Vagina (tissue), 2 donors: ENCODE measurements at regions not wholly inside any gene's neighbourhood (a gene's known extent, or its start where the extent isn't known, plus 50 kb on each side); places are given as distances from the start of the nearest gene placed in this dataset.

Experiments used
- DNase-seq, 2 donors: peaks; one replicate each; pipeline ENCODE4 v3.0.0-alpha.2; 2017; ENCODE audit errors: extremely low spot score in 2 of 2
- H3K27ac ChIP-seq: fragments of 200-600 bp; sonication (generic); one replicate; pipeline ENCODE4 v1.5.1; 2019
- H3K27me3 ChIP-seq: fragments of 200-600 bp; sonication (generic); one replicate; pipeline ENCODE4 v1.5.1; 2019
- H3K36me3 ChIP-seq, 2 donors: fragments of 200-600 bp; sonication (generic); one replicate each; pipeline ENCODE4 v1.5.1; 2017 to 2019
- H3K4me1 ChIP-seq: fragments of 200-600 bp; sonication (generic); one replicate; pipeline ENCODE4 v1.5.1; 2019
- H3K4me3 ChIP-seq, 2 donors: fragments of 200-600 bp; sonication (generic); 1 replicate in 1 of 2; 2 replicates in 1 of 2; pipeline ENCODE4 v1.5.1; 2016 to 2019
- H3K9me3 ChIP-seq: fragments of 200-600 bp; sonication (generic); one replicate; pipeline ENCODE4 v1.5.1; 2019
- CTCF ChIP-seq, 3 experiments: fragments of 450-650 bp in 2 of 3; fragments of 200-600 bp in 1 of 3; sonication (generic) in 1 of 3; IDR thresholded peaks; one replicate each; pipeline ENCODE4 v1.5.1; 2017 to 2019; ENCODE audit warnings: antibody characterized with exemption in 3 of 3, mild to moderate bottlenecking in 2 of 3, moderate library complexity in 2 of 3
- POLR2A ChIP-seq, 2 donors: fragments of 450-650 bp; IDR thresholded peaks; one replicate each; pipeline ENCODE4 v1.6.1; 2017; ENCODE audit warnings: antibody characterized with exemption in 2 of 2, mild to moderate bottlenecking in 2 of 2, moderate library complexity in 2 of 2
- POLR2AphosphoS5 ChIP-seq, 2 donors: sonication (generic); formaldehyde crosslinking; IDR thresholded peaks; one replicate each; pipeline ENCODE4 v1.9.0; 2017; ENCODE audit warnings: antibody characterized with exemption in 2 of 2, mild to moderate bottlenecking in 2 of 2, low read depth in 1 of 2; ENCODE audit not compliant: insufficient read depth in 1 of 2
- intact Hi-C: fragments of 100-400 bp; cut with DNase I; formaldehyde crosslinking; loops from one replicate; pipeline ENCODE4 v1.15.1; 2023

- intact Hi-C loops: no loop called here
- no peak for TF ChIP-seq POLR2A (IDR thresholded peaks at IDR 0.05)
- no peak for TF ChIP-seq POLR2AphosphoS5 (IDR thresholded peaks at IDR 0.05; ENCODE audit: insufficient read depth in 1 of 2, low read depth in 1 of 2)
- TF ChIP-seq CTCF (IDR thresholded peaks at IDR 0.05): no peak
- no peak for DNase-seq
- H3K9me3 ChIP-seq: no peaks in the 10 kb centered on the region
- peaks cover 6% of the 10 kb centered on the region for H3K4me1 ChIP-seq
- H3K36me3 ChIP-seq: no peaks in the 10 kb centered on the region
- H3K27ac ChIP-seq: no peak overlapping the region
- H3K27me3 ChIP-seq: no peaks in the 10 kb centered on the region
- H3K4me3 ChIP-seq: no peak overlapping the region
Observed at GRCh38 chr5:159549046-159549445, 218.8 kb upstream of the IL12B start.

GRCh38 chr5:159550951-159551350 is 220.7 kb upstream of the IL12B start:
- Histone ChIP-seq H3K4me3 (no peak overlapping the region), H3K36me3 (no peaks in the 10 kb centered on the region), H3K27me3 (no peaks in the 10 kb centered on the region), H3K9me3 (no peaks in the 10 kb centered on the region), H3K4me1 (no peaks in the 10 kb centered on the region), H3K27ac (no peak overlapping the region)
- intact Hi-C loops: no loop called here
- no peak for DNase-seq
- TF ChIP-seq POLR2A (IDR thresholded peaks at IDR 0.05) (no peak), CTCF (IDR thresholded peaks at IDR 0.05) (no peak), POLR2AphosphoS5 (IDR thresholded peaks at IDR 0.05; ENCODE audit: insufficient read depth in 1 of 2, low read depth in 1 of 2) (no peak)

GRCh38 chr5:159552751-159553150 is 222.5 kb upstream of the IL12B start:
- DNase-seq: no peak
- no peak overlapping the region for H3K27ac ChIP-seq
- H3K27me3 ChIP-seq: no peaks in the 10 kb centered on the region
- no peak for TF ChIP-seq POLR2A (IDR thresholded peaks at IDR 0.05)
- TF ChIP-seq POLR2AphosphoS5 (IDR thresholded peaks at IDR 0.05; ENCODE audit: insufficient read depth in 1 of 2, low read depth in 1 of 2): no peak
- TF ChIP-seq CTCF (IDR thresholded peaks at IDR 0.05): no peak
- no peaks in the 10 kb centered on the region for H3K9me3 ChIP-seq
- no peaks in the 10 kb centered on the region for H3K36me3 ChIP-seq
- H3K4me1 ChIP-seq: no peaks in the 10 kb centered on the region
- intact Hi-C loops: no loop called here
- no peak overlapping the region for H3K4me3 ChIP-seq

DNA sequence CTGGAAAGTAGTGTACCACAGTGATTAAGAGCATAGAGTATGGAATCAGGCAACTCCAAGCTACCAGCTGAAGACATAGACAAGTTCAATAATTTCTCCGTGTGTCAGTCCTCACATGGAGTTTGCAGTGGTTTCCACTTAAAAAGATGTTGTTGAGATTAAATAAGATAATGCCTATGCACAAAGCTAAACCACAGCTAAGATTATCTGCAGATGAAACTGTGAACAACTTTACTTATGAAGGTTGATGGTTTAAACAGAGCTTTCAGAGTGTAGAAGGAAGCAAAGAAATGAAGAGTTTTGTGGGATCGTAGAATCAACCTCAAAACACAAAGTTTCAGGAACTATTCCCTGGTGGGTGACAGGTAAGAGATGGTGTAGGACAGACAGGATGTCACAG is 223.5 kb upstream of the IL12B start:
- no peak overlapping the region for H3K27ac ChIP-seq

DNA sequence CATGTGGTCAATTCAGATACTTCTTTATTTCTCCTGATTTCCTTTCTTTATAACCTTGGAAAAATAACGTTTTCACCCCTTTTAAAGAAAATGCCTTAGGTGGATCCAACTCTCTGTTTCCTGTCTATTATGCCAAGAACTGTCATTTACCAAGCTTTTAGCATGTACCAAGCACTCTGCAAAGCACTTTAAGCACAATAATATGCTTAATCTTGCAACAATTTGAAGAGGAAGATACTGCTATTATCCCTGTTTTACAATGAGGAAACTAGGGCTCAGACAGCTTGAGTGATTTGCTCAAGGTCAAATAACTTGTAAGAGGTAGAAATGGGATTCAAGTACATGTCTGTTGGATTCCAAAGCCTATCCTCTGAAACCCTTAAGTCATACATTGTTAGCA is 224.8 kb upstream of the IL12B start:
- Histone ChIP-seq H3K4me3 (no peak overlapping the region), H3K36me3 (no peaks in the 10 kb centered on the region), H3K27ac (no peak overlapping the region), H3K9me3 (no peaks in the 10 kb centered on the region), H3K4me1 (no peaks in the 10 kb centered on the region), H3K27me3 (no peaks in the 10 kb centered on the region)
- no peak for DNase-seq
- intact Hi-C loops: no loop called here
- no peak for TF ChIP-seq POLR2AphosphoS5 (IDR thresholded peaks at IDR 0.05; ENCODE audit: insufficient read depth in 1 of 2, low read depth in 1 of 2)
- TF ChIP-seq POLR2A (IDR thresholded peaks at IDR 0.05): no peak
- TF ChIP-seq CTCF (IDR thresholded peaks at IDR 0.05): no peak

More for the DNA sequence above, 223.5 kb upstream of the IL12B start:
- no peaks in the 10 kb centered on the region for H3K4me1 ChIP-seq
- H3K27me3 ChIP-seq: no peaks in the 10 kb centered on the region
- TF ChIP-seq CTCF (IDR thresholded peaks at IDR 0.05): no peak
- TF ChIP-seq POLR2AphosphoS5 (IDR thresholded peaks at IDR 0.05; ENCODE audit: insufficient read depth in 1 of 2, low read depth in 1 of 2): no peak
- no peak for TF ChIP-seq POLR2A (IDR thresholded peaks at IDR 0.05)
- no peaks in the 10 kb centered on the region for H3K9me3 ChIP-seq
- H3K4me3 ChIP-seq: no peak overlapping the region
- no peak for DNase-seq
- no peaks in the 10 kb centered on the region for H3K36me3 ChIP-seq
- intact Hi-C loops: no loop called here
